WI38 (cell line): ENCODE measurements at regions not wholly inside any gene's neighbourhood (a gene's known extent, or its start where the extent isn't known, plus 50 kb on each side); places are given as distances from the start of the nearest gene placed in this dataset.

ENCODE experiments used
- H3K4me3 ChIP-seq: 2 replicates; pipeline ENCODE4 v1.5.1; 2011; ENCODE audit warnings: low read depth, mild to moderate bottlenecking, control low read depth, low read length
- TF ChIP-seq, protein P1 (sequence below): IDR thresholded peaks from 2 replicates; pipeline ENCODE4 v1.5.1; 2012; ENCODE audit warnings: low read depth, mild to moderate bottlenecking, control low read depth, low read length

DNA sequence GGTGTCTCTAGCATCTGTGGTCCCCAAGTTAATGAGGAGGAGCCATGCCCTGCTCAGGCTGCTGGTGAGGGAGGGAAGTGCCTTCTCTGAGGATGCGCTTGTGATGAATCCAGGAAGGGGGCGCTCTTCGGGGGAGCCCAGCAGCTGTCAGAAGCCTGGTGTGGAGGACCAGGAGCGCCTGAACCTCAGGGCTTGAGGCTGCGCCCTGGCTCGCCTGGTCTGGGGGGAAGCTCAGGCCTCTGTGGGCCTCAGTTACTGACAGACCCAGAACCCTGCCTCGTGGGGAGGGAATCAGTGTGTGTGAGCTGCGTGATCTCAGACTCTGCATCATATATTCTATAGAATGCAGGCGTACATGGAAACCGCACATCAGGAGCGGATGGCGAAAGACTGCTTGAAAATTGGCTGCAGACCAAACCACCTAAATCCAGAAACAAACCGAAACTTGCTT, 126.1 kb downstream of the SEC14L1 start:
- H3K4me3 ChIP-seq: no peak overlapping the region
- TF ChIP-seq, protein P1, sequence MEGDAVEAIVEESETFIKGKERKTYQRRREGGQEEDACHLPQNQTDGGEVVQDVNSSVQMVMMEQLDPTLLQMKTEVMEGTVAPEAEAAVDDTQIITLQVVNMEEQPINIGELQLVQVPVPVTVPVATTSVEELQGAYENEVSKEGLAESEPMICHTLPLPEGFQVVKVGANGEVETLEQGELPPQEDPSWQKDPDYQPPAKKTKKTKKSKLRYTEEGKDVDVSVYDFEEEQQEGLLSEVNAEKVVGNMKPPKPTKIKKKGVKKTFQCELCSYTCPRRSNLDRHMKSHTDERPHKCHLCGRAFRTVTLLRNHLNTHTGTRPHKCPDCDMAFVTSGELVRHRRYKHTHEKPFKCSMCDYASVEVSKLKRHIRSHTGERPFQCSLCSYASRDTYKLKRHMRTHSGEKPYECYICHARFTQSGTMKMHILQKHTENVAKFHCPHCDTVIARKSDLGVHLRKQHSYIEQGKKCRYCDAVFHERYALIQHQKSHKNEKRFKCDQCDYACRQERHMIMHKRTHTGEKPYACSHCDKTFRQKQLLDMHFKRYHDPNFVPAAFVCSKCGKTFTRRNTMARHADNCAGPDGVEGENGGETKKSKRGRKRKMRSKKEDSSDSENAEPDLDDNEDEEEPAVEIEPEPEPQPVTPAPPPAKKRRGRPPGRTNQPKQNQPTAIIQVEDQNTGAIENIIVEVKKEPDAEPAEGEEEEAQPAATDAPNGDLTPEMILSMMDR: 0 out of 2 replicates have a peak, but pooled peaks have one; percentile 5

DNA sequence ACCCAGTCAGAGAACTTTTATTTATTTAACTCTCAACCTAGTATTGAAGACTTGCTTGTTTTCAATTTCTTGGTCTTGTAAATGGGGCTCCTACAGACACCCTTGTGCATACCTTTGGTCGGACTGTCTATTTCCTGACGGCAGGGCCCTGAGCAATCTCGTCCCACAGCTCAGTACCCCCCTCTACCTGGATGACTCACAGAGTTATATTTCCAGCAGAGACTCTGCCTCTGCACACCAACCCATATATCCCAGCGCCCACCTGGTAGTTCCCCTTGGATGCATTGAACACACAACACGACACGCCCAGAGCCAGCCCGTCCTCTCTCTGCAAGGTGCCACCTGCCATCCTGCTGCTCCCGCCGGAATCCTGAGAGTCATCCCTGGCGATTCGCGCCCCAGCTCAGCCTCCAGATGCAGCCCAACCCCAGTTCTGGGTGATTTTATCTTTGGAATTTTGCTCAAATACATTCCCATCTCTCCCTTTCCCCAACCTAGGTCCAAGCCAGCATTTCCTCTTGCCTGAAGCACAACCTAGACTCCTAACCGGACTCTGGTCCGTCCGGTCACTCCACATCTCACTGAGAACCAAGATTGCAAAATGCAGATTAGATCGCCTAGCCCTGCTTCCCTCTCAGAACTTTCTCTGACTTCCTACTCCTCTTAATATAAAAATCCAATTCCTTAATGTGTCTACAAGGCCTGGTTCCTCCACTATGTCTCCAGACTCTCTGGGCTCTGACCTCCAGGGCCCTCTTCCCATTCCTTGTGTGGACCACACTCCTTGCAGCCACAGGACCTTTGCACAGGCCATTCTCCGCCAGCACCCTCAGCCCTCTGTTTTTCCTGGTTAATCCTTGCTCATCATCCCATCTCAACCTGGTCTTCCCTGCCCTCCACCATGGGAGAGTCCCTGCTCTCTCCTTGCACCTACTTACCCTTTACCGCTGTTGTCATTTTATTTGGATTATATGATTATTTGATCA, 129.2 kb downstream of the SEC14L1 start:
- TF ChIP-seq, protein P1: no peak

DNA sequence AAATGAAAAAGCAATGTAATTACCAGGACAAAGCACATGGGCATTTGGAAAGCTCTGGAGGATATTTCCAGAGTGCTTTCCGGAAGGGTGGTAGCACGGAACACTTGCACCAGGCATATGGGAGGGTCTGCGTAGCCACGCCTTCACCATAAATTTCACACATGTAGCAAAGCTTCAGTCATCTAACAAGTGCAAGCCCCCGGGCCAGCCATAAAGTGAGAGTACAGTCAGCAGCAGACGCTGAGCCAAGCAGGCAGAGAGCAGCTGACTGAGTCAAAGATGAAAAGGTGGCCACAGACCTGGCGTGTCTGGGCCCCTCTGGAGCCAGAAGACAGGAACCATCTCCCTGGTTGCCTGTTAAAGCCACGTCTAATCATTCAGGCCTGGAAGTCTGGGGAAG, 130.6 kb downstream of the SEC14L1 start:
- H3K4me3 ChIP-seq: no peak overlapping the region
- TF ChIP-seq, protein P1: no peak

More for the DNA sequence above, 129.2 kb downstream of the SEC14L1 start:
- no peak overlapping the region for H3K4me3 ChIP-seq

GRCh38 chr17:77273397-77274085, 132.8 kb downstream of the SEC14L1 start:
- TF ChIP-seq, protein P1: no peak
- no peak overlapping the region for H3K4me3 ChIP-seq

DNA sequence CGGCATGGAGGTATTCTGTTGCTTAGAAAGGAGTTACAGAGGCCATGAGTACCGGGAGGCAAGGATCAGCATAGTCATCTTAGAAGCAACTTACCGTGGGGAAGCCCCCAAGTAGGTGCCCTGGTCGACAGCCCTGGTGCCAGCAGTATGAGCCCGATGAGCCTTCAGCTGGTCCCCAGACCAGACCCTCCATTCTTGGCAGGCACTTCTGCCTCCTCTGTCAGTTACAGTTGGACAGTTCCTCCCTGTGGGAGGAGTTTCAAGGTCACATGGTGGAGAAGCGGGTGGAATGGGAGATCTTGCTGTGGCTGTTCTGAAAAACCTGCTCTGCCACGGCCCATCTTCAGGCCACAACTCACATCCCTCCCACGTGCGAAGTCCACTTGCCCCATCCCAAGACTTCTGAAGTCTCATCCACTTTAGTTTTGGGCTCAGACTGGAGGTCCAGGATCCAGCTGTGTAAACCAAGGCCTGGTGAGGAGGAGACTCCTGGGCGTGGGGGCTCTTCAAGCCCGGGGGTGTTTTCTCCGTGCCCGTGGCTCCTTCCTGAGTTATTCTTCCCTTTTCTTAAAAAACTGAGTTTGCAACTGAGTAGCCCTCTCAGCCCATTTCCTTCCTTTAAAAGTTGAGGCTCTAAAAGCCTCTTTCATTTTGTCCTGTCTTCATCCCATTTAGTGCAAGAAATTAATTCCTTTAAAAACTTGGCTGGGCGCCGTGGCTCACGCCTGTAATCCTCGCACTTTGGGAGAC, 133.5 kb downstream of the SEC14L1 start:
- no peak overlapping the region for H3K4me3 ChIP-seq
- TF ChIP-seq, protein P1: no peak

GRCh38 chr17:77279448-77280303, 138.9 kb downstream of the SEC14L1 start:
- H3K4me3 ChIP-seq: no peak overlapping the region
- TF ChIP-seq, protein P1: no peak
